PC-3 (cell line): ENCODE measurements at regions not wholly inside any gene's neighbourhood (a gene's known extent, or its start where the extent isn't known, plus 50 kb on each side); places are given as distances from the start of the nearest gene placed in this dataset.

Experiments
- ATAC-seq: fragments of 200-7000 bp; cut with Tn5 transposase; 2 replicates; pipeline ENCODE4 v1.9.1; 2020; ENCODE audit warnings: mild to moderate bottlenecking, moderate library complexity
- BruUV-seq: library from RNA; stranded (reverse); fragments of 400-500 nt; replicated peaks from 2 replicates; lab custom pipeline; 2021; lab: Mats Ljungman, UMichigan
- CTCF ChIA-PET: fragments of 300-600 bp; sonication (Branson Sonifier 250); formaldehyde crosslinking; loops from one replicate; lab custom pipeline; 2022; ENCODE audit warnings: antibody characterized with exemption; lab: Charles Lee
- POLR2A ChIA-PET: fragments of 300-600 bp; sonication (Branson Sonifier 250); formaldehyde crosslinking; loops from one replicate; lab custom pipeline; 2022; ENCODE audit warnings: antibody characterized with exemption; ENCODE audit not compliant: unreplicated experiment; lab: Charles Lee
- DNase-seq: peaks from one replicate; pipeline ENCODE4 v3.0.0-alpha.2; 2015
- H2AFZ ChIP-seq: fragments of 300-600 bp; sonication (generic); 2 replicates; pipeline ENCODE4 v1.6.0; 2016; ENCODE audit warnings: antibody characterized with exemption, low read length
- H3F3A ChIP-seq: fragments of 300-600 bp; sonication (generic); one replicate; pipeline ENCODE4 v1.6.0; 2017; ENCODE audit warnings: antibody characterized with exemption, low read length, control low read depth, mild to moderate bottlenecking; ENCODE audit not compliant: unreplicated experiment
- H3K27ac ChIP-seq: fragments of 300-600 bp; sonication (generic); 2 replicates; pipeline ENCODE4 v1.5.1; 2016; ENCODE audit warnings: mild to moderate bottlenecking, low read length
- H3K27me3 ChIP-seq: fragments of 300-600 bp; sonication (generic); 2 replicates; pipeline ENCODE4 v1.6.1; 2016; ENCODE audit warnings: low read length, mixed read lengths
- H3K36me3 ChIP-seq: fragments of 300-600 bp; sonication (generic); 2 replicates; pipeline ENCODE4 v1.6.1; 2016; ENCODE audit warnings: low read depth, mixed run types, low read length, mixed read lengths
- H3K4me1 ChIP-seq: fragments of 300-600 bp; sonication (generic); 2 replicates; pipeline ENCODE4 v1.5.1; 2016; ENCODE audit warnings: low read length; ENCODE audit not compliant: insufficient read depth
- H3K4me2 ChIP-seq: fragments of 300-600 bp; sonication (generic); 2 replicates; pipeline ENCODE4 v1.6.0; 2016; ENCODE audit warnings: low read length
- H3K4me3 ChIP-seq: fragments of 300-600 bp; sonication (generic); 2 replicates; pipeline ENCODE4 v1.5.1; 2016; ENCODE audit warnings: mild to moderate bottlenecking, low read length, mixed read lengths
- H3K79me2 ChIP-seq: fragments of 300-600 bp; sonication (generic); 2 replicates; pipeline ENCODE4 v1.6.1; 2017; ENCODE audit warnings: low read length, mixed read lengths
- H3K9ac ChIP-seq: fragments of 300-600 bp; sonication (generic); 2 replicates; pipeline ENCODE4 v1.6.0; 2016; ENCODE audit warnings: mild to moderate bottlenecking, low read length
- H3K9me2 ChIP-seq: fragments of 300-600 bp; sonication (generic); replicated peaks from 2 replicates; pipeline ENCODE4 v1.6.1; 2016; ENCODE audit warnings: mixed run types, low read length, mixed read lengths
- H3K9me3 ChIP-seq: fragments of 300-600 bp; sonication (generic); 2 replicates; pipeline ENCODE4 v1.6.1; 2016; ENCODE audit warnings: low read length, mixed read lengths
- H4K20me1 ChIP-seq: fragments of 300-600 bp; sonication (generic); 2 replicates; pipeline ENCODE4 v1.6.1; 2016; ENCODE audit warnings: low read length, mixed read lengths
- CTCF ChIP-seq: fragments of 300-600 bp; sonication (generic); conservative IDR thresholded peaks from 2 replicates; pipeline ENCODE4 v1.5.1; 2017; ENCODE audit warnings: antibody characterized with exemption, low read depth, mild to moderate bottlenecking, low read length
- EZH2 ChIP-seq: fragments of 300-600 bp; sonication (generic); IDR thresholded peaks from one replicate; pipeline ENCODE4 v1.6.1; 2017; ENCODE audit warnings: antibody characterized with exemption, mild to moderate bottlenecking, low read length; ENCODE audit not compliant: unreplicated experiment
- EZH2phosphoT487 ChIP-seq: fragments of 300-600 bp; sonication (generic); IDR thresholded peaks from 2 replicates; pipeline ENCODE4 v1.6.1; 2018; ENCODE audit warnings: mild to moderate bottlenecking, antibody characterized with exemption, low read length, borderline replicate concordance
- intact Hi-C: fragments of 100-400 bp; cut with micrococcal nuclease; formaldehyde crosslinking; loops from 2 replicates; pipeline ENCODE4 v1.9.0; 2023

- DNase-seq (no peak), ATAC-seq (no peak)
- H3K27me3 ChIP-seq = no peaks in the 10 kb centered on the region
- H3K27ac ChIP-seq = no peak overlapping the region
- no peaks in the 10 kb centered on the region for H3K9me2 ChIP-seq
- ChIA-PET CTCF (no interaction called here), POLR2A (no interaction called here)
- no peaks in the 10 kb centered on the region for H3K36me3 ChIP-seq
- TF ChIP-seq CTCF (no peak), EZH2 (no peak), EZH2phosphoT487 (no peak)
- no peak overlapping the region for H2AFZ ChIP-seq
- no peak overlapping the region for H3K4me3 ChIP-seq
- no peak overlapping the region for H3K4me2 ChIP-seq
- no peaks in the 10 kb centered on the region for H3F3A ChIP-seq
- BruUV-seq = no TSS peak
- H3K4me1 ChIP-seq = peaks cover 29% of the 10 kb centered on the region
- H3K79me2 ChIP-seq = no peaks in the 10 kb centered on the region
- intact Hi-C loops = no loop called here
- no peak overlapping the region for H3K9ac ChIP-seq
- H3K9me3 ChIP-seq = no peaks in the 10 kb centered on the region
- no peaks in the 10 kb centered on the region for H4K20me1 ChIP-seq
These were observed 88.5 kb upstream of the CISTR start for GRCh38 chr12:53840316-53840715.

- H3K9ac ChIP-seq = no peak overlapping the region
- no peaks in the 10 kb centered on the region for H3K36me3 ChIP-seq
- H3K4me2 ChIP-seq = no peak overlapping the region
- H3K27ac ChIP-seq = no peak overlapping the region
- no peaks in the 10 kb centered on the region for H3K9me2 ChIP-seq
- H3K4me1 ChIP-seq = peaks cover 34% of the 10 kb centered on the region
- ChIA-PET POLR2A (no interaction called here), CTCF (no interaction called here)
- no peaks in the 10 kb centered on the region for H3F3A ChIP-seq
- no peak overlapping the region for H3K4me3 ChIP-seq
- no peaks in the 10 kb centered on the region for H3K9me3 ChIP-seq
- DNase-seq (no peak), ATAC-seq (no peak)
- intact Hi-C loops = no loop called here
- no peaks in the 10 kb centered on the region for H3K79me2 ChIP-seq
- no peaks in the 10 kb centered on the region for H3K27me3 ChIP-seq
- no peak overlapping the region for H2AFZ ChIP-seq
- no peaks in the 10 kb centered on the region for H4K20me1 ChIP-seq
- no peak for TF ChIP-seq EZH2
- no peak for TF ChIP-seq CTCF
- TF ChIP-seq EZH2phosphoT487 = no peak
- no TSS peak for BruUV-seq
These were observed 90.9 kb upstream of the CISTR start for GRCh38 chr12:53842686-53843085.

- Histone ChIP-seq H3K4me2 (no peak overlapping the region), H4K20me1 (no peaks in the 10 kb centered on the region), H3K79me2 (no peaks in the 10 kb centered on the region), H3K9me3 (no peaks in the 10 kb centered on the region), H3K4me1 (peaks cover 34% of the 10 kb centered on the region), H3K27ac (no peak overlapping the region), H3K27me3 (no peaks in the 10 kb centered on the region), H3F3A (no peaks in the 10 kb centered on the region), H3K9me2 (no peaks in the 10 kb centered on the region), H3K36me3 (no peaks in the 10 kb centered on the region), H3K4me3 (no peak overlapping the region), H2AFZ (no peak overlapping the region), H3K9ac (no peak overlapping the region)
- CTCF ChIA-PET = no interaction called here
- intact Hi-C loops = no loop called here
- DNase-seq (no peak), ATAC-seq (no peak)
- BruUV-seq = no TSS peak
- TF ChIP-seq CTCF (no peak), EZH2 (no peak), EZH2phosphoT487 (no peak)
- POLR2A ChIA-PET = interaction anchor here (0.6 kb wide), 1 partner anchor 535 kb away, joined by 3 read pairs; no protein-coding TSS in a partner anchor
These were observed 91.8 kb upstream of the CISTR start for GRCh38 chr12:53843545-53843944.
